ENCODE measurements at regions not wholly inside any gene's neighbourhood (a gene's known extent, or its start where the extent isn't known, plus 50 kb on each side); places are given as distances from the start of the nearest gene placed in this dataset.
A peak's percentile ranks its signal among the peaks of the same experiment; 100 is the strongest.

GRCh38 chr10:128528167-128528566, 401.9 kb upstream of the MKI67 start:
- no peak for DNase-seq
- H3K4me1 ChIP-seq (ENCODE audit: control insufficient read depth, insufficient read depth, low read length) = peaks cover 2% of the 10 kb centered on the region
- intact Hi-C loops (cut with DNase I) = loop anchor here in 3 of 4 donors (10.0 kb wide), 1 partner anchor 263 kb away; no protein-coding TSS in a partner anchor

GRCh38 chr10:128528781-128529180, 402.6 kb upstream of the MKI67 start:
- H3K9me3 ChIP-seq (ENCODE audit: control insufficient read depth, low read length) = no peaks in the 10 kb centered on the region
- H3K27me3 ChIP-seq (ENCODE audit: control insufficient read depth, insufficient read depth) = no peaks in the 10 kb centered on the region
- ATAC-seq = no peak
- no peak overlapping the region for H3K4me3 ChIP-seq (ENCODE audit: low read length)
- intact Hi-C loops (cut with DNase I) = loop anchor here in 3 of 4 donors (10.0 kb wide), 1 partner anchor 264 kb away; no protein-coding TSS in a partner anchor
- peaks cover 2% of the 10 kb centered on the region for H3K4me1 ChIP-seq (ENCODE audit: control insufficient read depth, insufficient read depth, low read length)
- no peak overlapping the region for H3K27ac ChIP-seq (ENCODE audit: low read length)
- no peak for DNase-seq
- 72% methylated on average over 11 of the region's 11 CpGs for WGBS

More at GRCh38 chr10:128528167-128528566, 401.9 kb upstream of the MKI67 start:
- Histone ChIP-seq H3K27me3 (ENCODE audit: control insufficient read depth, insufficient read depth) (no peaks in the 10 kb centered on the region), H3K27ac (ENCODE audit: low read length) (no peak overlapping the region), H3K4me3 (ENCODE audit: low read length) (no peak overlapping the region), H3K9me3 (ENCODE audit: control insufficient read depth, low read length) (no peaks in the 10 kb centered on the region)
- no peak for ATAC-seq
- WGBS = 76% methylated on average over 2 of the region's 2 CpGs

DNA sequence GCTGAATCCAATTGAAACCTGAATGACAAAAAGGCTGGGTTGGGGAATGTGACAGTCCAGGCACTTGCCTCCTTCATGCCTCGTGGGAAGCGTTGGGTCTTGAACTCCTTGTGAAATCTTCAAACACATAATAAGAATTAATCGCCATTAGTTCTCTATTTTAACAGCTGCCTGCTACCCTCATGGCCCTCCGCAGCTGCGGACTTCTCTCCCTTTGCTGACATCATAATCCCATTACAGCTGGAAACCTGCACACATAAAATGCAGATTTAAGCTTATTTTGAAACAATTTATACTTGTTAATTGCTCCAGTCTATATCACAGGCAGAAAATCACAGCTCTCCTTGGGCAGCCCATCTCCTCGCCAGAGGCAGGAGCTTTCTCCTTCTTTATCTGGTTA, 403.0 kb upstream of the MKI67 start:
- intact Hi-C loops (cut with DNase I) = loop anchor here in 3 of 4 donors (10.0 kb wide), 1 partner anchor 264 kb away; no protein-coding TSS in a partner anchor
- H3K4me3 ChIP-seq (ENCODE audit: low read length) = no peak overlapping the region
- no peak overlapping the region for H3K27ac ChIP-seq (ENCODE audit: low read length)
- 79% methylated on average over 6 of the region's 6 CpGs for WGBS
- peaks cover 2% of the 10 kb centered on the region for H3K4me1 ChIP-seq (ENCODE audit: control insufficient read depth, insufficient read depth, low read length)
- no peak for ATAC-seq
- H3K9me3 ChIP-seq (ENCODE audit: control insufficient read depth, low read length) = no peaks in the 10 kb centered on the region
- H3K27me3 ChIP-seq (ENCODE audit: control insufficient read depth, insufficient read depth) = no peaks in the 10 kb centered on the region
- no peak for DNase-seq

DNA sequence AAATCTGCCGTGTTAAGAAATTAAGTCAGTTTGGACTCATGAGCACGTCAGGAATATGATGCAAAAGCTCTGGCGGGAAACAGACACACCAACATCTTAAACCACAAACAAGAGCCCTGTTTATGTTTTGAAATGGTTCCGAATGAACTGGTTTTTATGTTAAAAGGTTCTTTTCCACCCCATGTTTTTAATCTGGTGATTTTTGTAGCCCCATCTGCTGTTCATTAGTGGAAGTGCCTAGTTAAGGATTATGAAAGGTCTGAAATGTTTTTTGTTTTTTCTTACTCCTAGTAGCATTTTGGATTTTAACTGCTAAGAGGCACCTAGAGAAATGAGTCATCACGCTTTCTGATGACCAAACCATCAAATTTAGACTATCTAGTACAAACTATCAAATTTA, 404.1 kb upstream of the MKI67 start:
- no peaks in the 10 kb centered on the region for H3K9me3 ChIP-seq (ENCODE audit: control insufficient read depth, low read length)
- no peak overlapping the region for H3K27ac ChIP-seq (ENCODE audit: low read length)
- H3K27me3 ChIP-seq (ENCODE audit: control insufficient read depth, insufficient read depth) = no peaks in the 10 kb centered on the region
- no peak overlapping the region for H3K4me3 ChIP-seq (ENCODE audit: low read length)
- intact Hi-C loops (cut with DNase I) = no loop called here
- ATAC-seq (no peak), DNase-seq (no peak)
- 48% methylated on average over 5 of the region's 5 CpGs for WGBS
- H3K4me1 ChIP-seq (ENCODE audit: control insufficient read depth, insufficient read depth, low read length) = peaks cover 2% of the 10 kb centered on the region

GRCh38 chr10:128530946-128531345, 404.7 kb upstream of the MKI67 start:
- H3K4me3 ChIP-seq (ENCODE audit: low read length) = no peak overlapping the region
- ATAC-seq (no peak), DNase-seq (no peak)
- 61% methylated on average over 2 of the region's 2 CpGs for WGBS
- H3K27ac ChIP-seq (ENCODE audit: low read length) = no peak overlapping the region
- H3K4me1 ChIP-seq (ENCODE audit: control insufficient read depth, insufficient read depth, low read length) = peaks cover 2% of the 10 kb centered on the region
- no peaks in the 10 kb centered on the region for H3K27me3 ChIP-seq (ENCODE audit: control insufficient read depth, insufficient read depth)
- intact Hi-C loops (cut with DNase I) = no loop called here
- H3K9me3 ChIP-seq (ENCODE audit: control insufficient read depth, low read length) = no peaks in the 10 kb centered on the region

- Histone ChIP-seq H3K27ac (ENCODE audit: low read length) (no peak overlapping the region), H3K4me1 (ENCODE audit: control insufficient read depth, insufficient read depth, low read length) (no peaks in the 10 kb centered on the region), H3K9me3 (ENCODE audit: control insufficient read depth, low read length) (no peaks in the 10 kb centered on the region), H3K27me3 (ENCODE audit: control insufficient read depth, insufficient read depth) (no peaks in the 10 kb centered on the region), H3K4me3 (ENCODE audit: low read length) (no peak overlapping the region)
- intact Hi-C loops (cut with DNase I) = no loop called here
- WGBS = 65% methylated on average over 5 of the region's 5 CpGs
- DNase-seq = no peak
- ATAC-seq = no peak
These were observed 408.5 kb upstream of the MKI67 start for GRCh38 chr10:128534686-128535085.

DNA sequence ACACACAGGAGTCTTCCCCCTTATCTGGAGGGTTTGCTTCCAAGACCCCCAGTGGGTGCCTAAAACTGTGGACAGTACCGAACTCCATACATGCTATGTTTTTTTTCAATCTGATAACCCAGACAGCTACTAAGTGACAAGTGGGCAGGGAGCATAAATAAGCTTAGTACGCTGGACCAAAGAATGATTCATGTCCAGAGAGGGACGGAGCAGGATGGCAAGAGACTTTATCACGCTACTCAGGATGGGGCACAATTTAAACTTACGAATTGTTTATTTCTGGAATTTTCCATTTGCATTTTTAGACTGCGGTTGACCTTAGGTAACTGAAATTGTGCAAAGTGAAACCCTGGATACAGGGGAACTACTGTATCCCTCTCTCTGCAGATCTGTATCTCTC, 410.0 kb upstream of the MKI67 start:
- H3K4me3 ChIP-seq (ENCODE audit: low read length) = no peak overlapping the region
- H3K27ac ChIP-seq (ENCODE audit: low read length) = no peak overlapping the region
- intact Hi-C loops (cut with DNase I) = no loop called here
- DNase-seq (no peak), ATAC-seq (no peak)
- H3K4me1 ChIP-seq (ENCODE audit: control insufficient read depth, insufficient read depth, low read length) = peaks cover 2% of the 10 kb centered on the region
- no peaks in the 10 kb centered on the region for H3K27me3 ChIP-seq (ENCODE audit: control insufficient read depth, insufficient read depth)
- no peaks in the 10 kb centered on the region for H3K9me3 ChIP-seq (ENCODE audit: control insufficient read depth, low read length)
- WGBS = 66% methylated on average over 6 of the region's 6 CpGs

GRCh38 chr10:128537834-128538330, 411.7 kb upstream of the MKI67 start:
- intact Hi-C loops (cut with DNase I) = no loop called here
- Histone ChIP-seq H3K9me3 (ENCODE audit: control insufficient read depth, low read length) (no peaks in the 10 kb centered on the region), H3K4me3 (ENCODE audit: low read length) (no peak overlapping the region), H3K27ac (ENCODE audit: low read length) (no peak overlapping the region), H3K4me1 (ENCODE audit: control insufficient read depth, insufficient read depth, low read length) (peaks cover 2% of the 10 kb centered on the region), H3K27me3 (ENCODE audit: control insufficient read depth, insufficient read depth) (no peaks in the 10 kb centered on the region)
- 59% methylated on average over 7 of the region's 7 CpGs for WGBS
- no peak for DNase-seq
- no peak for ATAC-seq

GRCh38 chr10:128538671-128539070, 412.4 kb upstream of the MKI67 start:
- H3K27me3 ChIP-seq (ENCODE audit: control insufficient read depth, insufficient read depth) = no peaks in the 10 kb centered on the region

GRCh38 chr10:128539510-128540127, 413.4 kb upstream of the MKI67 start:
- Histone ChIP-seq H3K9me3 (ENCODE audit: control insufficient read depth, low read length) (no peaks in the 10 kb centered on the region), H3K4me3 (ENCODE audit: low read length) (no peak overlapping the region), H3K27ac (ENCODE audit: low read length) (no peak overlapping the region), H3K27me3 (ENCODE audit: control insufficient read depth, insufficient read depth) (no peaks in the 10 kb centered on the region), H3K4me1 (ENCODE audit: control insufficient read depth, insufficient read depth, low read length) (peaks cover 2% of the 10 kb centered on the region)
- 63% methylated on average over 10 of the region's 10 CpGs for WGBS
- intact Hi-C loops (cut with DNase I) = no loop called here
- ATAC-seq (no peak), DNase-seq (peak in 1 of 3 donors; percentile 62)

More at GRCh38 chr10:128538671-128539070, 412.4 kb upstream of the MKI67 start:
- no peak overlapping the region for H3K27ac ChIP-seq (ENCODE audit: low read length)
- no peak overlapping the region for H3K4me3 ChIP-seq (ENCODE audit: low read length)
- H3K4me1 ChIP-seq (ENCODE audit: control insufficient read depth, insufficient read depth, low read length) = peaks cover 2% of the 10 kb centered on the region
- intact Hi-C loops (cut with DNase I) = no loop called here
- no peaks in the 10 kb centered on the region for H3K9me3 ChIP-seq (ENCODE audit: control insufficient read depth, low read length)
- WGBS = 81% methylated on average over 5 of the region's 5 CpGs
- no peak for DNase-seq
- no peak for ATAC-seq

- Histone ChIP-seq H3K4me1 (ENCODE audit: control insufficient read depth, insufficient read depth, low read length) (peaks cover 2% of the 10 kb centered on the region), H3K4me3 (ENCODE audit: low read length) (peak overlapping the region; percentile 26), H3K9me3 (ENCODE audit: control insufficient read depth, low read length) (no peaks in the 10 kb centered on the region), H3K27ac (ENCODE audit: low read length) (no peak overlapping the region), H3K27me3 (ENCODE audit: control insufficient read depth, insufficient read depth) (no peaks in the 10 kb centered on the region)
- ATAC-seq = peak; percentile 52 to 65
- intact Hi-C loops (cut with DNase I) = no loop called here
- peak; percentile 18 to 77 (median 68) for DNase-seq
- WGBS = 22% methylated on average over 38 of the region's 38 CpGs
These were observed 414.0 kb upstream of the MKI67 start for GRCh38 chr10:128540128-128540762.
